Activated naive CD8-positive, alpha-beta T cell treated with anti-CD3 and anti-CD28 coated beads, Interleukin-2, amount 50 U/mL, for 24 hours (primary cell): ENCODE measurements at regions not wholly inside any gene's neighbourhood (a gene's known extent, or its start where the extent isn't known, plus 50 kb on each side); places are given as distances from the start of the nearest gene placed in this dataset.

Experiments
- ATAC-seq: fragments of 150-1000 bp; cut with Tn5 transposase; one replicate; pipeline ENCODE4 v1.10.0; 2021
- DNase-seq: peaks from one replicate; pipeline ENCODE4 v3.0.0; 2021
- H3K27ac Mint-ChIP-seq: one replicate; pipeline ENCODE4 v1.8.0; 2021; ENCODE audit warnings: mild to moderate bottlenecking, mixed read lengths
- H3K27me3 Mint-ChIP-seq: one replicate; pipeline ENCODE4 v1.8.0; 2021; ENCODE audit warnings: mixed read lengths
- H3K36me3 Mint-ChIP-seq: one replicate; pipeline ENCODE4 v1.8.0; 2021; ENCODE audit warnings: low read depth, mixed read lengths
- H3K4me1 Mint-ChIP-seq: one replicate; pipeline ENCODE4 v1.8.0; 2021; ENCODE audit warnings: mixed read lengths
- H3K4me3 Mint-ChIP-seq: one replicate; pipeline ENCODE4 v1.8.0; 2021; ENCODE audit warnings: mild to moderate bottlenecking, moderate library complexity, mixed read lengths
- H3K9me3 Mint-ChIP-seq: one replicate; pipeline ENCODE4 v1.8.0; 2021; ENCODE audit warnings: mixed read lengths

DNA sequence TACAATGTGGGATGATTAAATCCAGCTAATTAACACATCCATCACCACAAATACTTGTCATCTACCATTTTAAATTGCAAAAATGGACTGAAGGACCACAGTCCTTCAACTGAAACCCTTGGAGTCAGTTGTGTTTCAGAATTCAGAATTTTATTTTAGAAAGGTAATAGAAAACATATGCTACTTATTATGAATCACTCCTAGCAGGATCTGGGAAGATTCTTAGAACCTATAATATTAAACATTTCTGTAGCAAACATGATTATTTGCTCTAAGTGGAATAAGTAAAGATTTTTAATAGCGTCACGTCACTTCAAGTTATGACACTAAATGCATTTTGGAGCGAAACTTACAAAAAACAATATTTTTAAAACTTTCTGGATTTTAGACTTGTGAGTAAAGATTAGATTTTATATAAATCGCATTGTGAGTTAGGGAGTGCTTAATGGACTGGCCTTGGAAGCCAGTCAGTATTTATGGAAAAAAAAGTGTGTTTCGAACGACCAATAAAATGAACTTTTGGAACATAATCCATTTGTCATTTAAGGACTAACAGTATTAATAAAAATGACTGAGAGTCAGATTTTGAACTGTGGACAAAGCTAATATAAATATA, 71.8 kb upstream of the PHACTR2 start:
- Mint-ChIP-seq H3K9me3 (no peaks in the 10 kb centered on the region), H3K27me3 (no peaks in the 10 kb centered on the region), H3K27ac (no peak overlapping the region), H3K4me3 (no peak overlapping the region), H3K36me3 (no peaks in the 10 kb centered on the region), H3K4me1 (peaks cover 7% of the 10 kb centered on the region)
- ATAC-seq (no peak), DNase-seq (no peak)

DNA sequence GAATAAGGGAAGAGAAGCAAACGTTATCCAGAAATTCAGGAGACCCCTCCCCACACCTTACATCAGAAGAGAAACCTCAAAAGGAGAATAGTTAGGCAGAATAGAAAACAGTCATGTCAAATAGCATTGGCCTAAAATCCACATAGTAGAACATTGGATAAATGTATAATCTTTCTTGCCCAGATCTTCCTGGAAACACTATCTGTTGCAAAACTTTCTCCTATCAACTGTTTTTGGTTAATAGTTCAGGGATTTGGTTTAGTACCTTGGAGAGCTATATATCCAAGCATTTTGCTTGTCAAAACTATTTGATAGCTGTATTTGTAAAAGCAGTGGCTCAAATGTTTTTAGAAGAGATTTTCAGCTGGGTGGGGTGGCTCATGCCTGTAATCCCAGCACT, 74.3 kb upstream of the PHACTR2 start:
- Mint-ChIP-seq H3K36me3 (no peaks in the 10 kb centered on the region), H3K9me3 (no peaks in the 10 kb centered on the region), H3K4me1 (peaks cover 12% of the 10 kb centered on the region), H3K4me3 (no peak overlapping the region), H3K27me3 (no peaks in the 10 kb centered on the region), H3K27ac (no peak overlapping the region)
- ATAC-seq = no peak
- DNase-seq = no peak

DNA sequence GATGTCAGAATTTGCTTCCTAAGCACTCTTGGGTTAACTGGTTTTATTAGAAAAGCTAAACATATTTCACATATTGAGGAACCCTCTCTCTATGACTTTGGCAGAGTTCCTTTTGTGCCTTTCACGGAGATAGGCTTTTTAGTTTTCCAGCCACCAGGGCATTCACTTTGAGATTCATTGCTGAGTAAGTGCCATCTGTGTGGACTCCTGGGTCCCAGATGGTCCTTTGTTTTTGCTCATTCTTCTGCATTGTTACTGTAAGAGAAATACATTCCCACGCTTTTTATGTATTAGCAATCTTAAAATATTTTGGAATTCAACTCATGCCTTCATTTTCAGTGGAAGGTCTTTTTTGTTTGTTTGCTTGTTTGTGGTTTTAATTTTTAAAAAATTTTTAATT, 76.3 kb upstream of the PHACTR2 start:
- Mint-ChIP-seq H3K4me1 (peaks cover 12% of the 10 kb centered on the region), H3K4me3 (no peak overlapping the region), H3K27me3 (no peaks in the 10 kb centered on the region), H3K9me3 (no peaks in the 10 kb centered on the region), H3K27ac (no peak overlapping the region), H3K36me3 (no peaks in the 10 kb centered on the region)
- no peak for ATAC-seq
- DNase-seq = no peak

DNA sequence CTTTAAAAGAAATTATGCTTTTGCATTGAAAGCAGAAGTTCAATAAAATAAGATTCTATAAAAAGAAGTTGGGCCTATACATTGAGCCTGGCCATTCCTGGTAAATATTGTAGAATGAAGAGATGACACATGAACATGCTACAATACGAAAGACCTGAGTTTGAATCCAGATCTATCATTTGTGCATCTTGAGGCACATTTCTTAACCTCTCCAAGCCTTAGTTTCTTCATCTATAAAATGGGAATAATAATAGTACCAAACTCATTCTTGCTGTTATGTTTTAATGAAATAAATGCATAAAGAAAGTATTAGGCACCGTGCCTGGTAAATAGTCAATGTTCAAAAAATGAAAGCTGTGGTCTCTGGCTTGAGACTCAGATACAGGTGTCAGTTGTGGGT, 76.9 kb upstream of the PHACTR2 start:
- no peak for DNase-seq
- no peak overlapping the region for H3K4me3 Mint-ChIP-seq
- no peaks in the 10 kb centered on the region for H3K27me3 Mint-ChIP-seq
- H3K4me1 Mint-ChIP-seq = peaks cover 12% of the 10 kb centered on the region
- H3K9me3 Mint-ChIP-seq = no peaks in the 10 kb centered on the region
- no peak overlapping the region for H3K27ac Mint-ChIP-seq
- ATAC-seq = no peak
- H3K36me3 Mint-ChIP-seq = no peaks in the 10 kb centered on the region

DNA sequence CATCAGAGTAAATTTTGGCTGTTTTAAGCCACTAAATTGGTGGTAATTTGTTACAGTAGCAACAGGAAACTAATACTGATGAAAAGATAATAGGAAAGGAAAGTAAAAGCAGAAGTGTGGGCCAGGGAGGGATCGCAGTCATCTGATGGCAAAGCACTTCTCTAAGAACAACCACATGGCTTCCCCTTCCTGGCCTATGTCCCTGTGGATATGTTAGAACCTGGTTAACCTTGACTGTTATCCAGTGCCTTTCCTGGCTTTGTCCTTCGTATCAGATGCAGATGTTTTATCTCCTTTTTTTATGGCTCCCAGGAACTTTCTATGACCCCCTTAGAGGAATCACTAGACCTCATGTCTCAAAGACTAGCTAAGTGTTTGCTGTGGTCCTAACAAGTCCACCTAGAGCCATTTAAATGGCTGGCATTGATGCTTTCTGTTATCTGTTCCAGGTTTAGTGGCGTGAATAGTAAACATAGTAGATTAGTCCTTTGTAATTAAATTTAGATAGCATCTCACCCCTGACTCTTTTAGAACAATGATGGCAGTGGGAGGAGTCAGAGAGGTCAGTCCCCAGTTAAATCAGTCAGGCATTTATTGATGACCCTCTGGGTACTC, 79.2 kb upstream of the PHACTR2 start:
- Mint-ChIP-seq H3K36me3 (no peaks in the 10 kb centered on the region), H3K27me3 (no peaks in the 10 kb centered on the region), H3K4me3 (no peak overlapping the region), H3K9me3 (no peaks in the 10 kb centered on the region), H3K27ac (peak overlapping the region; percentile 15), H3K4me1 (peaks cover 12% of the 10 kb centered on the region)
- DNase-seq (no peak), ATAC-seq (peak; percentile 36)

DNA sequence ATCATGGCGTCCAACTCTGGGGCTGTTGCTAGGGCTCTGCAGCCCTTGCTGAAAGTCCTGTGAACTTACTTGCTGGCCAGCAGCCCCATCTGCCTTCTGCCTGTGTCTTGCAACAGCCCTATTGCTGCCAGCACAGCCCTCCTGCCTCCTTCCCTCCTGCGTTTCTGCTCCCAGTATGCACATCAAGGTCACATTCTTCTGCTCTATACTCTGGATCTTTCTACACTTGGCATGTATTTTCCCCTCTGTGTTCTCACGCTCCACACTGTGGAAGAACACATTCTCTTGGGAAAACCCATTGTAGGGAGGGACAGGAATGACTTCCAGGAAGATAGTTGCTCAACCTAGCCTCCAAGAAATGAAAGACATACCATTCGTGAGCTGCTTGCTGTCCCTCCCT, 80.9 kb upstream of the PHACTR2 start:
- DNase-seq (no peak), ATAC-seq (no peak)
- Mint-ChIP-seq H3K4me3 (no peak overlapping the region), H3K36me3 (no peaks in the 10 kb centered on the region), H3K9me3 (no peaks in the 10 kb centered on the region), H3K27me3 (no peaks in the 10 kb centered on the region), H3K27ac (no peak overlapping the region), H3K4me1 (peaks cover 12% of the 10 kb centered on the region)

DNA sequence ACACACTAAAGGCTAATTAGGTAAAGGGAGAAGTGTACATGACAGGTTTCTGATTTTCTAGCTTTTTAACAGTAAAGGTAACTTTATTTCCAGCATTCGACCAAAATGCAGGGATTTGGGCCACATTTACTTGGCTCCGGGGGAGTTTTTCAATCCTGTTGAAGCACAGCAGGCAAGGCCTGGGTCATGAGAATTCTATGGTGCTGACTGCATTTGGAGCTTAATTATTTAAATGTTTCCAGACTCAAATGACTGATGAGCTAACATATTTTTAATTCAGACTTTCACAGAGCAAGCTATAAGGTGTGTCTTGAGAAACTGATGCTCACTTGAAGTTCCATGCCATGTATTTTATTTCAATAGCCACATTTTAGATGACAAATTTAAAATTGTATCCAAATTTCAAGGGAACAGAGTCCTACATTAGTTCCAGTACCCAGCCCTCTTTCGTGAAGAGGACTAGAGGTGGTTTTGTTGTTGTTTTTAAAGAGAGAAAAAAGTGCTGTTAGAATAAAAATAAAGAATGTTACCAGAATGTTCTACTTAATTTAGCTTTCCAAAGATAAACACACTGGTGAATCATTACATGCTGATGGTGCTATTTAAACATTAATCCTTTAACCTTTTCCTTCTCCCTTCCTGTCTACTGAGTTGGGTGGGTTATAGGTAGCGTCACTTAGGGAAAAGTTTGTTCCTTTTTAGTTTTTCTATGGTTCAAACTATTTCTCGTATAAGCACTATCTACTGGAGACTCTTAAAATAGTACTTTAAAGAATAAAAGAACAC, 82.3 kb upstream of the PHACTR2 start:
- H3K36me3 Mint-ChIP-seq = no peaks in the 10 kb centered on the region
- H3K4me1 Mint-ChIP-seq = peaks cover 12% of the 10 kb centered on the region
- H3K27ac Mint-ChIP-seq = no peak overlapping the region
- H3K9me3 Mint-ChIP-seq = no peaks in the 10 kb centered on the region
- no peak for ATAC-seq
- DNase-seq = no peak
- H3K4me3 Mint-ChIP-seq = no peak overlapping the region
- H3K27me3 Mint-ChIP-seq = no peaks in the 10 kb centered on the region

DNA sequence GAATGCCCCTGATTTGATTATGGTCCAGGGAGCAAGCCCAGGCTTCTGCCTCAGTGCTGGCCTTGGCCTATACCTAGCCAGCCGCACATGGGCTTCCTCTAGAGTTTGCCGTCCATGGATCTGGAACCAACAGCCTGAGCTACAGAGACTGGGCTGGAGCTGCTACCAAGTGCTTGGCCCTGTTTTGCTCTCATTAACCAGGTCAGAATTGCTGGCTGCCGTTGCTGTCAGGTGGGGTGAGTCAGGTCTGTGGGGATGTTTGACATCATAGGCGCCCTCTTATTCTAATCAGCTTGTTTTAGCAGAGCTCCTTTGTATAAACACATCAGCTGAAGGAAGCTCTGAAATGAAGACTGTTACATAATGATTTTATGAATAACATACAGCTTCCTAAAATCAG, 83.1 kb upstream of the PHACTR2 start:
- Mint-ChIP-seq H3K4me1 (peaks cover 12% of the 10 kb centered on the region), H3K36me3 (no peaks in the 10 kb centered on the region), H3K27me3 (no peaks in the 10 kb centered on the region), H3K4me3 (no peak overlapping the region), H3K9me3 (no peaks in the 10 kb centered on the region), H3K27ac (no peak overlapping the region)
- ATAC-seq = no peak
- no peak for DNase-seq

DNA sequence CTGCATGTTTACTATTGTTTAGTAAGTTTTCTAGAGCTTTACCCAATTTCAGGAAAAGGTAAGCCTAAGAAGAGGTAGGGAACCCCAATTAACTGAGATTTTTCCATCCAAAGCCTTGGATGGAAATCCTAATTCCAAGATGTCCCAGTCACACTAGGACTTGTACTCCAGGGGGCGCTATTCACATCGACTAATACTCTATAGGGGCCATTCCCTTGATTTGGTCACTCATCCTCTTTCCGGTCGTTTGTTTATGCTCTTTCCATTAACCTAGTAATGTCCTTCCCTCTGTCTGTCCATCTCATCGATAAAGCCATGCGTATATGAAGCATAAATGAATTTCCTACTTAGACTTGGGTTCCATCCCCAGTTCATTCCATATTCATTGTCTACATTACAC, 80.8 kb upstream of the FUCA2 start:
- no peaks in the 10 kb centered on the region for H3K4me1 Mint-ChIP-seq
- DNase-seq = no peak
- no peak overlapping the region for H3K4me3 Mint-ChIP-seq

DNA sequence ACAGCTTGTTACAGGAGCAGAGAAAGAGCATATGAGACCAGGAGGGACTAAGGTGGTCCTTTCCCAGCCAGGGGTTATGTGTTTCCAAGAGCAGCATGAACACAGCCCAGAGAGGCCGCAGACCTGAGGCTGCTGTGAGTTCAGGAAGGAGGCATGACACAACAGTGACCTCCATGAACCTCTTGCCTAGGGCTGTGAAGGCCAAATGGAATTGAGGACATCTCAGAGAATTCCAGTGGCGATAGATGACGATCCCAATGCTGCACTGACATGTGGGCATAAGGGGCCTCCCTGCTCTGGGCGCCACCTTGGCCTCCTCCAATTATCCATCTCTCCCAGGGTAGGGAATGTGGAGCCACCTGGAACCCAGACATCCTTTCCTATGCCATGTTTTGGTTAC, 79.9 kb upstream of the FUCA2 start:
- no peak for ATAC-seq
- no peak overlapping the region for H3K4me3 Mint-ChIP-seq
- no peaks in the 10 kb centered on the region for H3K4me1 Mint-ChIP-seq
- no peaks in the 10 kb centered on the region for H3K27me3 Mint-ChIP-seq
- H3K36me3 Mint-ChIP-seq = no peaks in the 10 kb centered on the region
- H3K27ac Mint-ChIP-seq = no peak overlapping the region
- no peak for DNase-seq
- H3K9me3 Mint-ChIP-seq = no peaks in the 10 kb centered on the region

More for the DNA sequence above, 80.8 kb upstream of the FUCA2 start:
- no peaks in the 10 kb centered on the region for H3K36me3 Mint-ChIP-seq
- H3K27me3 Mint-ChIP-seq = no peaks in the 10 kb centered on the region
- no peak for ATAC-seq
- no peak overlapping the region for H3K27ac Mint-ChIP-seq
- H3K9me3 Mint-ChIP-seq = no peaks in the 10 kb centered on the region

DNA sequence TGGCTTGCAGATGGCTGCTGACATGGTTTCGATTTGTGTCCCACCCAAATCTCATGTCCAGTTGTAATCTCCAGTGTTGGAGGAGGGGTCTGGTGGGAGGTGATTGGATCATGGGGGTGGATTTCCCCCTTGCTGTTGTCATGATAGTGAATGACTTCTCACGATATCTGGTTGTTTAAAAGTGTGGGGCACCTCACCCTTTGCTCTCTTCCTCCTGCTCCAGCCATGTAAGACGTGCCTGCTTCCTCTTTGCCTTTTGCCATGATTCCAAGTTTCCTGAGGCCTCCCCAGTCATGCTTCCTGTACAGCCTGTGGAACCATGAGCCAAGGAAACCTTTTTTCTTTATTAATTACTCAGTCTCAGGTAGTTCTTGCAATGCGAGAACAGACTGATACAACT, 77.6 kb upstream of the FUCA2 start:
- no peaks in the 10 kb centered on the region for H3K27me3 Mint-ChIP-seq
- H3K9me3 Mint-ChIP-seq = no peaks in the 10 kb centered on the region
- H3K4me3 Mint-ChIP-seq = no peak overlapping the region
- ATAC-seq (no peak), DNase-seq (no peak)
- no peak overlapping the region for H3K27ac Mint-ChIP-seq
- no peaks in the 10 kb centered on the region for H3K4me1 Mint-ChIP-seq
- no peaks in the 10 kb centered on the region for H3K36me3 Mint-ChIP-seq

DNA sequence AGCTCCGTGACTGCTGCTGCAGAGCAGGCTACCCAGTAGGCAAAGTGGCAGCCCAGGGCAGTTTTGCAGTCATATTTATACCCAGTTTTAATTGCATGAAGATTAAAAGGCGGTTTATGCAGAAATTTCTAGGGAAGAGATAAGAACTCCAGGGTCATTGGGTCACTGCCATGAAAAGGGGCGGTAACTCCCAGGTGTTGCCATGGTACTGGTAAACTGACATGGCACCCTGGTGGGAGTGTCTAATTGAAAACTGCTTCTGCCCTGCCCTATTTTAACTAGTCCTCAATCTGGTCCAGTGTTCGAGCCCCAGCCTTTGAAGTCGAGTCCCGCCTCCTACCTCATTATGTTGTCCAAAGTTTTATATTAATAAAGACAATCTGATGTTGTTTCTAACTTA, 75.0 kb upstream of the FUCA2 start:
- no peak overlapping the region for H3K27ac Mint-ChIP-seq
- no peaks in the 10 kb centered on the region for H3K9me3 Mint-ChIP-seq
- no peak for ATAC-seq
- no peak for DNase-seq
- H3K36me3 Mint-ChIP-seq = no peaks in the 10 kb centered on the region
- H3K4me3 Mint-ChIP-seq = no peak overlapping the region
- H3K27me3 Mint-ChIP-seq = no peaks in the 10 kb centered on the region
- peaks cover 3% of the 10 kb centered on the region for H3K4me1 Mint-ChIP-seq

DNA sequence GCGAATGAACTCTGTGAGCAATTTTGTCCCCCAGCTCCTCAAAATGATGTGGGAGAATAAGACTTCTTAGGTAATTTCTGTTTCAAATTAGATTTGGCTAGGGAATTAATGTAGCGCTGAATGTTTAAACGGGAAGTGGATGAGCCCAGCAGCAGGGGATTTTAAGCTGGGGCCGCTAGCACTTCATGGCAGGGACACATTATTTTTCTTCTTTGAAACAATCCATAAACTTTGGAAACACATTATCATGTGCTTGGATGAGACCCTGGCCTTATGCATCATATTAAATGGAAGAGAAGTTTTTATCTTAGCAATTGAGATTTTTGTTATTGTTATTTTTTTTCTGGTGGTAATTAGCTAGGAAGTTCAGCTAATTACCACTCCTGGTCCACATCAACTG, 74.2 kb upstream of the FUCA2 start:
- Mint-ChIP-seq H3K27ac (no peak overlapping the region), H3K36me3 (no peaks in the 10 kb centered on the region)

DNA sequence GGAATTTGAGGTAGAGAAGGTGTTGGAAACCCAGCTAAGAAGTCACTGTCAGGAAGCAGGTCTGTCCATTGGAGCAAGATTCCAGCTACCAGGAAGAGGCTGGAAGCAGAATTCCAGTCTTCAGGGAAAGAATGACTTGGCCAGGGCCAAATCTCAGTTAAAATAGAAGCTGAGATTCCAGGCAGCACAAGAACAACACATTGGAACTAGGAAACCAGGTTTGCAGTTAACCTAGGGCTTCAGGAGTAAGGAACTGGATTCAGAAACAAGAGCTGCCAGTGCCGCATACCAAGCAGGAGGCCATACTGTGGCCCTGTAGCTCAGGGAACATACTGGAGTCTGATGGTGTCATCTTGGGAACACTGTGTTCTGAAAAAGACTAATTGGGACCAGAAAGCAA, 73.7 kb upstream of the FUCA2 start:
- Mint-ChIP-seq H3K4me1 (peaks cover 3% of the 10 kb centered on the region), H3K36me3 (no peaks in the 10 kb centered on the region), H3K9me3 (no peaks in the 10 kb centered on the region), H3K27ac (no peak overlapping the region), H3K4me3 (no peak overlapping the region), H3K27me3 (no peaks in the 10 kb centered on the region)
- DNase-seq (no peak), ATAC-seq (no peak)

More for the DNA sequence above, 74.2 kb upstream of the FUCA2 start:
- H3K27me3 Mint-ChIP-seq = no peaks in the 10 kb centered on the region
- no peak for ATAC-seq
- H3K9me3 Mint-ChIP-seq = no peaks in the 10 kb centered on the region
- no peak overlapping the region for H3K4me3 Mint-ChIP-seq
- no peak for DNase-seq
- H3K4me1 Mint-ChIP-seq = peaks cover 3% of the 10 kb centered on the region

DNA sequence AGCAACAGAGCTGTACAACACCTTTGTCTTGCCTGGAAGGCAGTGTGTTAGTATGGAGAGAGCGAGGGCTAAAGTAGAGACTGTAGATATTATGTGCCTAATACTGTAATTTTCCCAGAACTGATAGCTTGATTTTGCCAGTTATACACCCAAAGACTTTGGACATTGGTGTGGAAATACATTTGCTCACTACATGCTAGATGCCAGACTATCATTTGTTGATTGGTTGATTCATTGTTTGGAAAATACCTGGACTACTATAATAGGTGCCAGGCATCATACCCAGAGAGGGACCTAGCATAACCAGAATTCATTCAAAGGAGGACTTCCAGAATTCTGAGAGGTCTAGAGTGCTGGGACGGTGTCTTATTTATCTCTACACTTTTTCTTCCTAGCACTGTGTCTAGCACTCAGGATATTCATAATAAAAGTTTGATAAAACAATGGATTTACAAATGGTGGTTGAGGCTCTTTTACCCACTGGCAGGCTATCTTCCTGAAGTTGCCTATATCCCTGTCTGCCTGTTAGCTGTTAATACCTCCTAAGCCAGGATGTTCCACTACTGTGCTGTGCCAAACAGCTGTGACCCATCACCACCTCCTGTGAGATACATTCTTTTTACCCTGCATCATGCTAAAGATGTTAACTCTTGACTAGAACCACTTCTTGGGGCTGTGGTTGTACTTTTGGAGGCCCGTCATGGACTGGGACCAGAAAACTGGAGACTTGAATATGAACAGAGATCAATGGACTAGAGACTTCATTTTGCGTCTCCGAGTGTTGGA, 72.2 kb upstream of the FUCA2 start:
- no peak for ATAC-seq
- H3K36me3 Mint-ChIP-seq = no peaks in the 10 kb centered on the region
- H3K4me3 Mint-ChIP-seq = no peak overlapping the region
- DNase-seq = no peak
- no peaks in the 10 kb centered on the region for H3K27me3 Mint-ChIP-seq
- no peaks in the 10 kb centered on the region for H3K9me3 Mint-ChIP-seq
- peaks cover 3% of the 10 kb centered on the region for H3K4me1 Mint-ChIP-seq
- no peak overlapping the region for H3K27ac Mint-ChIP-seq
